ENCODE measurements at regions not wholly inside any gene's neighbourhood (a gene's known extent, or its start where the extent isn't known, plus 50 kb on each side); places are given as distances from the start of the nearest gene placed in this dataset.

DNA sequence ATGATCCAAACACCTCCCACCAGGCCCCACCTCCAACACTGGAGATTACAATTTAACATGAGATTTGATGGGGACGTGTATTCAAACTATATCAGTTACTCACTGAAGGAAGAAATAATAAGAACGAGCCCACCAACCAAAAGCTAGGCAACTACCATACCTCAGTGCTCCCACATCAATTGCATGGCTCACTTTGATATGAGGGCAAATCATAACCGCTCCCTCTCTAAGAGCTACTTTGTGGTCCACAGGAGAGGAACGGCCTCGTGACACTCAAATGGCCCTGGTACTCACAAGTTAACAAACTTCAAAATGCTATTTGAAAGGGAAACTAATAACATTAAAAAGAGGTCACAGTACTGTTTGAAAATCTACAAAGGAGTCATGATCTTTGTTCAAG, 170.7 kb upstream of the SLC7A11 start:
- H3K9me3 ChIP-seq = no peaks in the 10 kb centered on the region
- no peaks in the 10 kb centered on the region for H3K27me3 ChIP-seq
- TF ChIP-seq CTCF (IDR thresholded peaks at IDR 0.05) (no peak), POLR2A (IDR thresholded peaks at IDR 0.05) (no peak), EP300 (IDR thresholded peaks at IDR 0.05) (no peak)
- 90 to 97% methylated on average over 5 of the region's 5 CpGs for WGBS, 2 donors
- no peaks in the 10 kb centered on the region for H3K36me3 ChIP-seq
- H3K4me3 ChIP-seq = no peak overlapping the region
- H3K27ac ChIP-seq = no peak overlapping the region
- no peaks in the 10 kb centered on the region for H3K4me1 ChIP-seq
- DNase-seq (ENCODE audit: low spot score in 2 of 2) = no peak

DNA sequence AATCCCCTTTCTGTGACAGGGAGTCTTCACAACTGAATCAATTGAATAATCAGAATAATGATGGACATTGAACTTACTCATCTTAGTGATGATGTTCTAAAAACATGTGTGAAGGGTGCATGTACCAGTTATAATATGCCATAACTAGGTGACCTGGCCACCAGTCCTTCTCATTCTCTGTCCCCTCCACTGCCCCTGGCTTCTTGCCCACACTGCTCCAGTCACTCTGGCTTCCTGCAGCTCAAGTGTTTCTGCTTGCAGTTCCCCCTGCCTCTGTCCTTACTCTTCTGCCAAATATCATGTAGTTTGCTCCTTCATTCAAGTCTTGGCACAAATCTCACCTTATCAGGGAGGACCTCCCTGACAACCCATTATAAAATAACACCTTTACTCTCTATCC, 168.1 kb upstream of the SLC7A11 start:
- H3K4me1 ChIP-seq = peaks cover 0 to 9% (median 2%) of the 10 kb centered on the region in 4 donors
- no peaks in the 10 kb centered on the region for H3K36me3 ChIP-seq
- H3K9me3 ChIP-seq = no peaks in the 10 kb centered on the region
- no peak overlapping the region for H3K4me3 ChIP-seq
- H3K27ac ChIP-seq = no peak overlapping the region
- H3K27me3 ChIP-seq = no peaks in the 10 kb centered on the region
- TF ChIP-seq CTCF (IDR thresholded peaks at IDR 0.05) = no peak
- no peak for TF ChIP-seq EP300 (IDR thresholded peaks at IDR 0.05)
- no peak for TF ChIP-seq POLR2A (IDR thresholded peaks at IDR 0.05)
- DNase-seq (ENCODE audit: low spot score in 2 of 2) = no peak

DNA sequence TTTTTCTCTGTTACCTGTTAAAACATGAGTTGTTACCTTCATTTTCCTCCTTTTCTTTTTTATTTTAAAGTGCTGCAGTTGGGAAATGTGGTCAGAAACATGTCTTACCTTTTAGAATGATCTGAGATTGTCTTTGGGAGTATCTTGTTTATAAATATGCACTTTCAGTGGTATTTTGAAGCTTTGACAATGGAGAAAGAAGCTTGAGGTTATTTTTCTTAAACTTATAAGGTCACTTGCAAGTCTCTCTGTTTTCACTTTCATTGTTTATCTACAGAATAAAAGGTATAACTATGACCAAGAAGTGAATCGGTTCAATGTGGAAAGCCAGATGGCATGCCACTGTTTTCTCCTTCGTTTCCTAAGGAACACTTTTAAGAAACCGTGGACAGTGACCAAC, 167.5 kb upstream of the SLC7A11 start:
- 89 to 93% methylated on average over 3 of the region's 3 CpGs for WGBS, 2 donors
- TF ChIP-seq POLR2A (IDR thresholded peaks at IDR 0.05) (no peak), EP300 (IDR thresholded peaks at IDR 0.05) (no peak), CTCF (IDR thresholded peaks at IDR 0.05) (no peak)
- Histone ChIP-seq H3K27ac (no peak overlapping the region), H3K9me3 (no peaks in the 10 kb centered on the region), H3K4me1 (peaks cover 0 to 9% (median 2%) of the 10 kb centered on the region in 4 donors), H3K4me3 (no peak overlapping the region), H3K27me3 (no peaks in the 10 kb centered on the region), H3K36me3 (no peaks in the 10 kb centered on the region)
- DNase-seq (ENCODE audit: low spot score in 2 of 2) = no peak

GRCh38 chr4:138408758-138409157, 166.6 kb upstream of the SLC7A11 start:
- peaks cover 0 to 9% (median 2%) of the 10 kb centered on the region in 4 donors for H3K4me1 ChIP-seq
- H3K4me3 ChIP-seq = no peak overlapping the region
- 68 to 74% methylated on average over 2 of the region's 2 CpGs for WGBS, 2 donors
- TF ChIP-seq CTCF (IDR thresholded peaks at IDR 0.05) (no peak), EP300 (IDR thresholded peaks at IDR 0.05) (no peak), POLR2A (IDR thresholded peaks at IDR 0.05) (no peak)
- DNase-seq (ENCODE audit: low spot score in 2 of 2) = no peak
- H3K27me3 ChIP-seq = no peaks in the 10 kb centered on the region
- no peaks in the 10 kb centered on the region for H3K36me3 ChIP-seq
- H3K27ac ChIP-seq = no peak overlapping the region
- no peaks in the 10 kb centered on the region for H3K9me3 ChIP-seq

GRCh38 chr4:138407329-138407728, 165.2 kb upstream of the SLC7A11 start:
- peaks cover 0 to 9% (median 2%) of the 10 kb centered on the region in 4 donors for H3K4me1 ChIP-seq
- no peaks in the 10 kb centered on the region for H3K27me3 ChIP-seq
- no peaks in the 10 kb centered on the region for H3K36me3 ChIP-seq
- H3K27ac ChIP-seq = no peak overlapping the region
- 92 to 93% methylated on average over 3 of the region's 3 CpGs for WGBS, 2 donors
- DNase-seq (ENCODE audit: low spot score in 2 of 2) = no peak
- no peaks in the 10 kb centered on the region for H3K9me3 ChIP-seq
- H3K4me3 ChIP-seq = no peak overlapping the region
- TF ChIP-seq POLR2A (IDR thresholded peaks at IDR 0.05) (no peak), CTCF (IDR thresholded peaks at IDR 0.05) (no peak), EP300 (IDR thresholded peaks at IDR 0.05) (no peak)
